B cell (primary cell): ENCODE measurements at regions not wholly inside any gene's neighbourhood (a gene's known extent, or its start where the extent isn't known, plus 50 kb on each side); places are given as distances from the start of the nearest gene placed in this dataset.

Source experiments
- ATAC-seq: fragments of 200-7000 bp; cut with Tn5 transposase; one replicate; pipeline ENCODE4 v1.10.0; 2021; ENCODE audit warnings: low read depth, mild to moderate bottlenecking, moderate number of reproducible peaks, moderate library complexity
- CTCF ChIA-PET: fragments of 350-600 bp; sonication (Branson Sonifier 250); formaldehyde crosslinking; loops from one replicate; lab custom pipeline; 2021; ENCODE audit warnings: antibody characterized with exemption, inconsistent platforms; lab: Charles Lee
- POLR2A ChIA-PET: fragments of 350-600 bp; sonication (Branson Sonifier 250); formaldehyde crosslinking; loops from one replicate; lab custom pipeline; 2021; ENCODE audit warnings: antibody characterized with exemption; lab: Charles Lee
- DNase-seq: peaks from one replicate; pipeline ENCODE4 v3.0.0; 2013
- H2AFZ ChIP-seq: 2 replicates; pipeline ENCODE4 v1.6.1; 2012; ENCODE audit warnings: mild to moderate bottlenecking, low read depth, low read length; ENCODE audit not compliant: insufficient read depth, poor library complexity, severe bottlenecking
- H3K27ac ChIP-seq, 2 donors: 1 replicate in 1 of 2; 2 replicates in 1 of 2; pipeline ENCODE4 v1.5.1; 2012 to 2013; ENCODE audit warnings: low read length in 2 of 2, mild to moderate bottlenecking in 2 of 2, moderate library complexity in 1 of 2
- H3K27me3 ChIP-seq, 4 experiments: fragments of 200-600 bp in 1 of 4; sonication (generic) in 1 of 4; replicated peaks in 1 of 4; 1 replicate in 2 of 4; 2 replicates in 2 of 4; pipeline versions ENCODE4 v1.6.1 to v1.7.0; 2013 to 2016; ENCODE audit warnings: low read length in 3 of 4, mild to moderate bottlenecking in 2 of 4, mixed read lengths in 1 of 4, moderate library complexity in 1 of 4; ENCODE audit not compliant: insufficient read depth in 4 of 4, control insufficient read depth in 3 of 4; ENCODE audit errors: control extremely low read depth in 1 of 4
- H3K36me3 ChIP-seq, 2 experiments: replicated peaks in 1 of 2; 1 replicate in 1 of 2; 2 replicates in 1 of 2; pipeline versions ENCODE4 v1.6.1 to v1.7.1; 2013; ENCODE audit warnings: low read length in 1 of 2; ENCODE audit not compliant: insufficient read depth in 2 of 2, control insufficient read depth in 1 of 2; ENCODE audit errors: control extremely low read depth in 1 of 2, extremely low read depth in 1 of 2
- H3K4me1 ChIP-seq, 2 donors: fragments of 200-600 bp in 1 of 2; sonication (generic) in 1 of 2; 1 replicate in 1 of 2; 2 replicates in 1 of 2; pipeline versions ENCODE4 v1.5.1 to v1.6.1; 2013 to 2017; ENCODE audit warnings: low read length in 2 of 2; ENCODE audit not compliant: control insufficient read depth in 2 of 2, insufficient read depth in 2 of 2
- H3K4me2 ChIP-seq: replicated peaks from 2 replicates; pipeline ENCODE3; 2012; ENCODE audit warnings: mild to moderate bottlenecking, low read depth, low read length; ENCODE audit not compliant: poor library complexity, severe bottlenecking
- H3K4me3 ChIP-seq, 5 experiments: fragments of 200-600 bp in 1 of 5; sonication (generic) in 1 of 5; 1 replicate in 3 of 5; 2 replicates in 2 of 5; pipeline versions ENCODE4 v1.5.1 to v1.7.0; 2011 to 2016; ENCODE audit warnings: low read length in 4 of 5, mild to moderate bottlenecking in 4 of 5, low read depth in 2 of 5, control low read depth in 1 of 5, moderate library complexity in 1 of 5; ENCODE audit not compliant: insufficient read depth in 1 of 5; ENCODE audit errors: control extremely low read depth in 1 of 5, extremely low read depth in 1 of 5
- H3K79me2 ChIP-seq: fragments of 200-600 bp; sonication (generic); one replicate; pipeline ENCODE4 v1.6.0; 2016; ENCODE audit warnings: low read length; ENCODE audit not compliant: control insufficient read depth, insufficient read depth
- H3K9ac ChIP-seq: fragments of 200-600 bp; sonication (generic); 2 replicates; pipeline ENCODE4 v1.6.1; 2017; ENCODE audit warnings: mild to moderate bottlenecking, low read length, moderate library complexity
- H3K9me3 ChIP-seq, 3 donors: one replicate each; pipeline versions ENCODE4 v1.6.1 to v1.7.1; 2013; ENCODE audit warnings: low read length in 2 of 3; ENCODE audit not compliant: control insufficient read depth in 2 of 3, insufficient read depth in 1 of 3; ENCODE audit errors: control extremely low read depth in 1 of 3
- H4K20me1 ChIP-seq: 2 replicates; pipeline ENCODE4 v1.6.0; 2012; ENCODE audit warnings: mild to moderate bottlenecking, low read length; ENCODE audit not compliant: insufficient read depth, control insufficient read depth, poor library complexity, severe bottlenecking
- H3K27ac Mint-ChIP-seq: one replicate; pipeline ENCODE4 v1.8.0; 2021; ENCODE audit warnings: mixed read lengths
- H3K27me3 Mint-ChIP-seq: one replicate; pipeline ENCODE4 v1.8.0; 2021; ENCODE audit warnings: mixed read lengths
- H3K4me1 Mint-ChIP-seq: one replicate; pipeline ENCODE4 v1.8.0; 2021; ENCODE audit warnings: mixed read lengths
- H3K4me3 Mint-ChIP-seq: one replicate; pipeline ENCODE4 v1.8.0; 2021; ENCODE audit warnings: mixed read lengths
- H3K9me3 Mint-ChIP-seq: one replicate; pipeline ENCODE4 v1.8.0; 2022; ENCODE audit warnings: mixed read lengths; ENCODE audit not compliant: insufficient read depth
- EZH2 ChIP-seq: IDR thresholded peaks from 2 replicates; pipeline ENCODE4 v1.6.1; 2012; ENCODE audit warnings: borderline replicate concordance, low read depth, mild to moderate bottlenecking, moderate library complexity, low read length; ENCODE audit not compliant: insufficient read depth, poor library complexity, severe bottlenecking
- WGBS: methylation state at CpG from one replicate; pipeline ENCODE4 v1.1.5; 2013; ENCODE audit warnings: missing lambda C conversion rate; ENCODE audit not compliant: insufficient coverage; 5-methylcytosine and 5-hydroxymethylcytosine counted together
- intact Hi-C: fragments of 100-400 bp; cut with micrococcal nuclease; formaldehyde crosslinking; loops from one replicate; pipeline ENCODE4 v1.10.0; 2022
- TF ChIP-seq, protein P1 (sequence below): fragments of 200-600 bp; IDR thresholded peaks from one replicate; pipeline ENCODE4 v1.8.0; 2022; ENCODE audit warnings: antibody characterized with exemption, mild to moderate bottlenecking

DNA sequence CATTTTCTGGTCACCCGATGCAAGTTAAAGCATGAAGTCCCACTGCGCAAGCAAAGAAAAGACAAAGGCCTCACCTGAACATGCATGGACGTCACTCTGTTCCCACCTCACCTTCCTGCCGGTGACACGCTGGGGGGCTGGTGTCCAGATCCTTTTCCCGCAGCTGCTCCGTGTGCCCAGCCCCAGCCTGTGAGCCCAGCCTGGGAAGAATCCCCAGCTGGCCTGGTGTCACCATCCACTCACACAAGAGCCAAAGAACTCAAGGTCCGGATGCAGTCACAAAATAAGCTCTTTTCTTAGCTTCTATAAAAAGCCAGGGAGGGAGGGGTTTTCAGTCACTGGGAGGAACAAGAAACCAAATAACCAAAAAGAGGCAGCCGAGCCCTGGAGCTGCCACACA, 249.9 kb downstream of the COL4A1 start:
- intact Hi-C loops = no loop called here
- Mint-ChIP-seq H3K27me3 (no peaks in the 10 kb centered on the region), H3K4me1 (no peaks in the 10 kb centered on the region), H3K27ac (no peak overlapping the region), H3K4me3 (no peak overlapping the region), H3K9me3 (no peaks in the 10 kb centered on the region)
- no peak for ATAC-seq
- no peak overlapping the region for H3K4me2 ChIP-seq
- no peak overlapping the region for H3K27ac ChIP-seq
- H3K79me2 ChIP-seq = no peaks in the 10 kb centered on the region
- H2AFZ ChIP-seq = no peak overlapping the region
- no peak for DNase-seq
- no peak overlapping the region for H3K4me3 ChIP-seq
- ChIA-PET CTCF (no interaction called here), POLR2A (no interaction called here)
- no peaks in the 10 kb centered on the region for H4K20me1 ChIP-seq
- H3K27me3 ChIP-seq = no peaks in the 10 kb centered on the region
- WGBS = 81% methylated on average over 8 of the region's 9 CpGs
- peaks cover 0 to 2% (median 0%) of the 10 kb centered on the region in 3 donors for H3K9me3 ChIP-seq
- H3K9ac ChIP-seq = no peak overlapping the region
- H3K4me1 ChIP-seq = no peaks in the 10 kb centered on the region
- H3K36me3 ChIP-seq = no peaks in the 10 kb centered on the region
- TF ChIP-seq, protein P1, sequence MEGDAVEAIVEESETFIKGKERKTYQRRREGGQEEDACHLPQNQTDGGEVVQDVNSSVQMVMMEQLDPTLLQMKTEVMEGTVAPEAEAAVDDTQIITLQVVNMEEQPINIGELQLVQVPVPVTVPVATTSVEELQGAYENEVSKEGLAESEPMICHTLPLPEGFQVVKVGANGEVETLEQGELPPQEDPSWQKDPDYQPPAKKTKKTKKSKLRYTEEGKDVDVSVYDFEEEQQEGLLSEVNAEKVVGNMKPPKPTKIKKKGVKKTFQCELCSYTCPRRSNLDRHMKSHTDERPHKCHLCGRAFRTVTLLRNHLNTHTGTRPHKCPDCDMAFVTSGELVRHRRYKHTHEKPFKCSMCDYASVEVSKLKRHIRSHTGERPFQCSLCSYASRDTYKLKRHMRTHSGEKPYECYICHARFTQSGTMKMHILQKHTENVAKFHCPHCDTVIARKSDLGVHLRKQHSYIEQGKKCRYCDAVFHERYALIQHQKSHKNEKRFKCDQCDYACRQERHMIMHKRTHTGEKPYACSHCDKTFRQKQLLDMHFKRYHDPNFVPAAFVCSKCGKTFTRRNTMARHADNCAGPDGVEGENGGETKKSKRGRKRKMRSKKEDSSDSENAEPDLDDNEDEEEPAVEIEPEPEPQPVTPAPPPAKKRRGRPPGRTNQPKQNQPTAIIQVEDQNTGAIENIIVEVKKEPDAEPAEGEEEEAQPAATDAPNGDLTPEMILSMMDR = no peak
- TF ChIP-seq EZH2 = no peak

- no peak overlapping the region for H2AFZ ChIP-seq
- WGBS = 88% methylated on average over 5 of the region's 5 CpGs
- no peak overlapping the region for H3K4me2 ChIP-seq
- H3K4me1 ChIP-seq = no peaks in the 10 kb centered on the region
- TF ChIP-seq, protein P1 = no peak
- TF ChIP-seq EZH2 = no peak
- Mint-ChIP-seq H3K27me3 (no peaks in the 10 kb centered on the region), H3K4me1 (no peaks in the 10 kb centered on the region), H3K4me3 (no peak overlapping the region), H3K27ac (no peak overlapping the region), H3K9me3 (no peaks in the 10 kb centered on the region)
- peaks cover 0 to 2% (median 0%) of the 10 kb centered on the region in 3 donors for H3K9me3 ChIP-seq
- POLR2A ChIA-PET = no interaction called here
- intact Hi-C loops = no loop called here
- H3K79me2 ChIP-seq = no peaks in the 10 kb centered on the region
- H3K36me3 ChIP-seq = no peaks in the 10 kb centered on the region
- H3K9ac ChIP-seq = no peak overlapping the region
- CTCF ChIA-PET = no interaction called here
- no peak overlapping the region for H3K27ac ChIP-seq
- DNase-seq (no peak), ATAC-seq (no peak)
- no peak overlapping the region for H3K4me3 ChIP-seq
- H3K27me3 ChIP-seq = no peaks in the 10 kb centered on the region
- H4K20me1 ChIP-seq = no peaks in the 10 kb centered on the region
Measured at GRCh38 chr13:110056640-110057039, 250.3 kb downstream of the COL4A1 start.
